ENCODE measurements at regions not wholly inside any gene's neighbourhood (a gene's known extent, or its start where the extent isn't known, plus 50 kb on each side); places are given as distances from the start of the nearest gene placed in this dataset.

GRCh38 chr20:22390543-22390903, 193.8 kb downstream of the FOXA2 start:
- in situ Hi-C loops (cut with HindIII; ENCODE audit: extremely low pct_ligation_motif_present, low pct_unique_long_range_greater_than_20kb), result no loop called here
- H4K20me1 ChIP-seq (ENCODE audit: insufficient read depth, low read length), result no peaks in the 10 kb centered on the region
- no peak overlapping the region for H3K9ac ChIP-seq (ENCODE audit: insufficient read depth, low read depth, low read length)
- H3K79me2 ChIP-seq (ENCODE audit: insufficient read depth, low read length), result no peaks in the 10 kb centered on the region
- TF ChIP-seq, protein P1, sequence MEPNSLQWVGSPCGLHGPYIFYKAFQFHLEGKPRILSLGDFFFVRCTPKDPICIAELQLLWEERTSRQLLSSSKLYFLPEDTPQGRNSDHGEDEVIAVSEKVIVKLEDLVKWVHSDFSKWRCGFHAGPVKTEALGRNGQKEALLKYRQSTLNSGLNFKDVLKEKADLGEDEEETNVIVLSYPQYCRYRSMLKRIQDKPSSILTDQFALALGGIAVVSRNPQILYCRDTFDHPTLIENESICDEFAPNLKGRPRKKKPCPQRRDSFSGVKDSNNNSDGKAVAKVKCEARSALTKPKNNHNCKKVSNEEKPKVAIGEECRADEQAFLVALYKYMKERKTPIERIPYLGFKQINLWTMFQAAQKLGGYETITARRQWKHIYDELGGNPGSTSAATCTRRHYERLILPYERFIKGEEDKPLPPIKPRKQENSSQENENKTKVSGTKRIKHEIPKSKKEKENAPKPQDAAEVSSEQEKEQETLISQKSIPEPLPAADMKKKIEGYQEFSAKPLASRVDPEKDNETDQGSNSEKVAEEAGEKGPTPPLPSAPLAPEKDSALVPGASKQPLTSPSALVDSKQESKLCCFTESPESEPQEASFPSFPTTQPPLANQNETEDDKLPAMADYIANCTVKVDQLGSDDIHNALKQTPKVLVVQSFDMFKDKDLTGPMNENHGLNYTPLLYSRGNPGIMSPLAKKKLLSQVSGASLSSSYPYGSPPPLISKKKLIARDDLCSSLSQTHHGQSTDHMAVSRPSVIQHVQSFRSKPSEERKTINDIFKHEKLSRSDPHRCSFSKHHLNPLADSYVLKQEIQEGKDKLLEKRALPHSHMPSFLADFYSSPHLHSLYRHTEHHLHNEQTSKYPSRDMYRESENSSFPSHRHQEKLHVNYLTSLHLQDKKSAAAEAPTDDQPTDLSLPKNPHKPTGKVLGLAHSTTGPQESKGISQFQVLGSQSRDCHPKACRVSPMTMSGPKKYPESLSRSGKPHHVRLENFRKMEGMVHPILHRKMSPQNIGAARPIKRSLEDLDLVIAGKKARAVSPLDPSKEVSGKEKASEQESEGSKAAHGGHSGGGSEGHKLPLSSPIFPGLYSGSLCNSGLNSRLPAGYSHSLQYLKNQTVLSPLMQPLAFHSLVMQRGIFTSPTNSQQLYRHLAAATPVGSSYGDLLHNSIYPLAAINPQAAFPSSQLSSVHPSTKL (CRISPR knock-in tag; IDR thresholded peaks at IDR 0.05), result 0 out of 2 replicates have a peak, but pooled peaks have one; percentile 1
- TF ChIP-seq CREB3 (CRISPR knock-in tag; IDR thresholded peaks at IDR 0.05), result no peak
- CTCF ChIA-PET (ENCODE audit: low intra/inter-chr PET ratio, low total read pairs), result no interaction called here
- intact Hi-C loops (cut with micrococcal nuclease; ENCODE audit: unreplicated experiment), result no loop called here
- H3K36me3 ChIP-seq (replicated peaks in 1 of 2; ENCODE audit: control insufficient read depth in 1 of 2, insufficient read depth in 2 of 2, low read length in 2 of 2), result no peaks in the 10 kb centered on the region
- POLR2A ChIA-PET, result interaction anchor here (1.4 kb wide), 1 partner anchor 40 kb away, joined by 4 read pairs; no protein-coding TSS in a partner anchor
- H3K4me3 ChIP-seq (replicated peaks in 1 of 3; ENCODE audit: insufficient read depth in 1 of 3, low read depth in 2 of 3, low read length in 3 of 3), result no peak overlapping the region
- no peak overlapping the region for H3K4me2 ChIP-seq (ENCODE audit: low read depth, low read length)
- H2AFZ ChIP-seq (ENCODE audit: low read length), result no peak overlapping the region
- FAIRE-seq (no peak), ATAC-seq (no peak), DNase-seq (ENCODE audit: low spot score) (no peak)
- 23% methylated on average over 5 of the region's 5 CpGs for WGBS (ENCODE audit: low lambda C conversion rate)
- peaks cover 0 to 37% of the 10 kb centered on the region in 2 experiments; a peak in 3 of 5 replicates for H3K27me3 ChIP-seq (ENCODE audit: control insufficient read depth in 1 of 2, insufficient read depth in 2 of 2, low read length in 2 of 2)
- H3K4me1 ChIP-seq (ENCODE audit: insufficient read depth, low read length), result peaks cover 8% of the 10 kb centered on the region
- H3K9me3 ChIP-seq (ENCODE audit: low read length), result no peaks in the 10 kb centered on the region
- H3K27ac ChIP-seq (ENCODE audit: extremely low read length, insufficient read depth, low read length), result no peak overlapping the region
- BruUV-seq (replicated peaks), result no TSS peak

All from HepG2 (cell line).